OCI-LY3 (cell line): ENCODE measurements at regions not wholly inside any gene's neighbourhood (a gene's known extent, or its start where the extent isn't known, plus 50 kb on each side); places are given as distances from the start of the nearest gene placed in this dataset.

Experiments
- H2AFZ ChIP-seq: fragments of 200-600, 300-600 bp; shearing (Covaris generic); 2 replicates; pipeline ENCODE4 v1.6.0; 2014; ENCODE audit warnings: antibody characterized with exemption, low read depth, low read length
- H3K27ac ChIP-seq: fragments of 200-600, 300-600 bp; sonication (generic); 2 replicates; pipeline ENCODE4 v1.5.1; 2014; ENCODE audit warnings: mild to moderate bottlenecking, low read length, moderate library complexity, mixed read lengths
- H3K27me3 ChIP-seq: fragments of 200-600, 300-600 bp; sonication (generic); 2 replicates; pipeline ENCODE4 v1.6.1; 2014; ENCODE audit warnings: low read depth, low read length, mixed read lengths
- H3K36me3 ChIP-seq: fragments of 200-600, 300-600 bp; sonication (generic); replicated peaks from 2 replicates; pipeline ENCODE3; 2014; ENCODE audit warnings: low read depth, low read length, mixed read lengths
- H3K4me1 ChIP-seq: fragments of 300-600, 200-600 bp; sonication (generic); 2 replicates; pipeline ENCODE4 v1.6.1; 2014; ENCODE audit warnings: low read length, mixed read lengths
- H3K4me2 ChIP-seq: fragments of 200-600, 300-600 bp; sonication (generic); 2 replicates; pipeline ENCODE4 v1.6.1; 2014; ENCODE audit warnings: low read length, mixed read lengths
- H3K4me3 ChIP-seq: fragments of 300-600, 200-600 bp; sonication (generic); 2 replicates; pipeline ENCODE4 v1.5.1; 2014; ENCODE audit warnings: antibody characterized with exemption, mild to moderate bottlenecking, low read length, moderate library complexity
- H3K79me2 ChIP-seq: fragments of 300-600, 200-600 bp; shearing (Covaris generic); 2 replicates; pipeline ENCODE4 v1.6.1; 2014; ENCODE audit warnings: mild to moderate bottlenecking, low read length, mixed read lengths
- H3K9ac ChIP-seq: fragments of 300-600, 200-600 bp; shearing (Covaris generic); 2 replicates; pipeline ENCODE4 v1.6.0; 2014; ENCODE audit warnings: mild to moderate bottlenecking, low read length, moderate library complexity
- H3K9me3 ChIP-seq: fragments of 200-600, 300-600 bp; shearing (Covaris generic); 2 replicates; pipeline ENCODE4 v1.6.1; 2014; ENCODE audit warnings: low read length, mixed read lengths; ENCODE audit not compliant: insufficient read depth
- H4K20me1 ChIP-seq: fragments of 200-600, 300-600 bp; sonication (generic); 2 replicates; pipeline ENCODE4 v1.6.1; 2016; ENCODE audit warnings: low read length, mixed read lengths; ENCODE audit not compliant: insufficient read depth
- EZH2phosphoT487 ChIP-seq: fragments of 200-600 bp; shearing (Covaris generic); IDR thresholded peaks from 2 replicates; pipeline ENCODE4 v1.6.1; 2018; ENCODE audit warnings: antibody characterized with exemption, mixed run types, low read depth
- TF ChIP-seq, protein P1 (sequence below): fragments of 200-600, 300-600 bp; sonication (generic); IDR thresholded peaks from 2 replicates; pipeline ENCODE4 v1.5.1; 2014; ENCODE audit warnings: antibody characterized with exemption, low read length, low read depth

DNA sequence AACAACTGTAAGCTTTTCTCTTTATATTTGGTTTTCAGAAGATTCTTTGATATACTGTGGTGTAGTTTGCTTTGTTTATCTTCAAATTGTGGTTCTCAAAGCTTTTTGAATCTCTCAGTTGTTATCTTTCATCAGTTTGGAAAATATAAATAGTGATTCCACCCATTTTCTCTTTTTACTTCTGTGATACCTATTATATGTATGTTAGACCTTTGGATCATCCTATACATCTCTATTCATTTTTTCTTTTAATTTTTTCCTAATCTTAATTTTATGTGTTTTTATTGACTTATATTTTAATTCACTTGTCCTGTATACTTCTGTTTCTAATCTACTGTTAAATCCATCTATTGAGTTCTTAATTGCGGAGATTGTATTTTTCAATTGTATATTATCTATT, 160.7 kb upstream of the COL8A1 start:
- Histone ChIP-seq H3K4me3 (no peak overlapping the region), H3K27me3 (no peaks in the 10 kb centered on the region), H4K20me1 (no peaks in the 10 kb centered on the region), H3K9ac (no peak overlapping the region), H3K9me3 (no peaks in the 10 kb centered on the region), H3K79me2 (no peaks in the 10 kb centered on the region), H3K36me3 (no peaks in the 10 kb centered on the region), H3K27ac (no peak overlapping the region), H3K4me2 (no peak overlapping the region), H2AFZ (no peak overlapping the region), H3K4me1 (no peaks in the 10 kb centered on the region)
- TF ChIP-seq, protein P1, sequence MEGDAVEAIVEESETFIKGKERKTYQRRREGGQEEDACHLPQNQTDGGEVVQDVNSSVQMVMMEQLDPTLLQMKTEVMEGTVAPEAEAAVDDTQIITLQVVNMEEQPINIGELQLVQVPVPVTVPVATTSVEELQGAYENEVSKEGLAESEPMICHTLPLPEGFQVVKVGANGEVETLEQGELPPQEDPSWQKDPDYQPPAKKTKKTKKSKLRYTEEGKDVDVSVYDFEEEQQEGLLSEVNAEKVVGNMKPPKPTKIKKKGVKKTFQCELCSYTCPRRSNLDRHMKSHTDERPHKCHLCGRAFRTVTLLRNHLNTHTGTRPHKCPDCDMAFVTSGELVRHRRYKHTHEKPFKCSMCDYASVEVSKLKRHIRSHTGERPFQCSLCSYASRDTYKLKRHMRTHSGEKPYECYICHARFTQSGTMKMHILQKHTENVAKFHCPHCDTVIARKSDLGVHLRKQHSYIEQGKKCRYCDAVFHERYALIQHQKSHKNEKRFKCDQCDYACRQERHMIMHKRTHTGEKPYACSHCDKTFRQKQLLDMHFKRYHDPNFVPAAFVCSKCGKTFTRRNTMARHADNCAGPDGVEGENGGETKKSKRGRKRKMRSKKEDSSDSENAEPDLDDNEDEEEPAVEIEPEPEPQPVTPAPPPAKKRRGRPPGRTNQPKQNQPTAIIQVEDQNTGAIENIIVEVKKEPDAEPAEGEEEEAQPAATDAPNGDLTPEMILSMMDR, result no peak
- no peak for TF ChIP-seq EZH2phosphoT487

DNA sequence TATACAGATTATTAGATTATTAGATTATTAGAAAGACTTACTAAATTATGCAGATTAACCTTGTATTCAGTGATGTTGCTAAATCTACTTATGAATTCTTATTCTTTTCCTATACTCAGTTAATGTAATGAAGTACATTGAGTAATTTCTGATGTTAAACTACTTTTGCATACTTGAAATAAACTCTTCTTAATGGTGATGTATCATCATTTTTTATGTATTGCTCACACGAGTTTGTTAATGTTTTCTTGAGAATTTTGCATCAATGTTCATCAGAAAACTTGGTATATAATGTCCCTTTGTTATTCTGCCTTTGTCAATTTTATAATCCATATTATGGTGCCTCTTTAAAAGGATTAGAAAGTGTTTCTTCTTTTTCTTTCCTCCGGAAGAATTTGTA, 163.2 kb upstream of the COL8A1 start:
- TF ChIP-seq, protein P1, result no peak
- no peak for TF ChIP-seq EZH2phosphoT487
- no peak overlapping the region for H3K9ac ChIP-seq
- no peaks in the 10 kb centered on the region for H3K9me3 ChIP-seq
- H3K79me2 ChIP-seq, result no peaks in the 10 kb centered on the region
- no peaks in the 10 kb centered on the region for H4K20me1 ChIP-seq
- H3K36me3 ChIP-seq, result no peaks in the 10 kb centered on the region
- H3K4me2 ChIP-seq, result no peak overlapping the region
- no peak overlapping the region for H3K27ac ChIP-seq
- no peak overlapping the region for H3K4me3 ChIP-seq
- no peaks in the 10 kb centered on the region for H3K27me3 ChIP-seq
- H3K4me1 ChIP-seq, result no peaks in the 10 kb centered on the region
- no peak overlapping the region for H2AFZ ChIP-seq

DNA sequence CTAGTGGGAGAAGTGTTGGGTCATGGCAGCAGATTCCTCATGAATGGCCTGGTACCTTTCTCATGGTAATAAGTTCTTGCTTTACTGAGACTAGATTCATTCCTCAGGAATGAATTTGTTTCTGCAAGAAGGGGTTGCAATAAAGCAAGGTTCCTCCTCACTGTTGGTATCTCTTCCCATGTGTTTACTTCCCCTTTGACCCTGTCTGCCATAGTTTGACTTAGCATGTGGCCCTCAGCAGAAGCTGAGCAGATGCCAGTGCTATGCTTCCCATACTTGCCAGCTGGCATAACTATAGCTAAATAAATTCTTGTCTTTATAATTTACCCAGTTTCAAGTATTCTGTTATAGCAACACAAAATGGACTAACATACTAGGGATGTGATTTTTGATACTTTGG, 163.6 kb upstream of the COL8A1 start:
- Histone ChIP-seq H3K27ac (no peak overlapping the region), H3K36me3 (no peaks in the 10 kb centered on the region), H3K4me1 (no peaks in the 10 kb centered on the region), H3K79me2 (no peaks in the 10 kb centered on the region), H4K20me1 (no peaks in the 10 kb centered on the region), H2AFZ (no peak overlapping the region), H3K9me3 (no peaks in the 10 kb centered on the region), H3K27me3 (no peaks in the 10 kb centered on the region), H3K4me2 (no peak overlapping the region), H3K9ac (no peak overlapping the region), H3K4me3 (no peak overlapping the region)
- no peak for TF ChIP-seq EZH2phosphoT487
- TF ChIP-seq, protein P1, result no peak

DNA sequence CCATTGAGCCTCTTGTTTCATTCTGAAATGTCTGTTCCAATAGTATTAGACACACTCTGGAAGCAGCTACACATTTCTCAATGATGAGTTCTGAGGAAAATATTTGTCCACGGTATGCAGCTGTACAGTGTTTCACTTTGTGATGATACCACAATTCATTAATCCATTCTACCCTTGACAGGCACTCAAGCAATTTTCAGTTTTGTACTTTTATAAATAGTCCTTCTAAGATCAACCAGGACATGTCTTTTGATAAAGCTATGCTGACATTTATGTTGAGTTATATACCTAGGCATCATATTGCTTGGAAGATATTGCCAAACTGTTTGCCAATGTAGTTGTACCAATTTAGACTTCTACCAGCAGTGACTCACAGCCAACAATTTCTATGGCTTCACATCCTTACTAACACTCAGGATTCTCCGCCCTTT, 165.1 kb upstream of the COL8A1 start:
- TF ChIP-seq, protein P1, result no peak
- TF ChIP-seq EZH2phosphoT487, result no peak
- Histone ChIP-seq H3K79me2 (no peaks in the 10 kb centered on the region), H3K9ac (no peak overlapping the region), H3K4me2 (no peak overlapping the region), H3K27me3 (no peaks in the 10 kb centered on the region), H3K9me3 (no peaks in the 10 kb centered on the region), H4K20me1 (no peaks in the 10 kb centered on the region), H2AFZ (no peak overlapping the region), H3K36me3 (no peaks in the 10 kb centered on the region), H3K4me1 (no peaks in the 10 kb centered on the region), H3K4me3 (no peak overlapping the region), H3K27ac (no peak overlapping the region)
